HCT116 (cell line): ENCODE measurements at regions not wholly inside any gene's neighbourhood (a gene's known extent, or its start where the extent isn't known, plus 50 kb on each side); places are given as distances from the start of the nearest gene placed in this dataset.

Experiments
- ATAC-seq: fragments of 200-7000 bp; cut with Tn5 transposase; 2 replicates; pipeline ENCODE4 v1.9.1; 2020; ENCODE audit warnings: mild to moderate bottlenecking, moderate library complexity
- BruUV-seq: library from RNA; stranded (reverse); fragments of 400-500 nt; replicated peaks from 2 replicates; lab custom pipeline; 2021; lab: Mats Ljungman, UMichigan
- CTCF ChIA-PET: fragments of 300-600 bp; sonication (Branson Sonifier 250); formaldehyde crosslinking; loops from one replicate; lab custom pipeline; 2021; ENCODE audit warnings: antibody characterized with exemption; lab: Charles Lee
- POLR2A ChIA-PET: fragments of 300-600, 350-600 bp; sonication (Branson Sonifier 250); formaldehyde crosslinking; loops from one replicate; lab custom pipeline; 2021; ENCODE audit warnings: antibody characterized with exemption; lab: Charles Lee
- RAD21 ChIA-PET, 2 experiments: fragments of 300-600 bp; sonication (Branson Sonifier 250); formaldehyde crosslinking; loops; one replicate each; lab custom pipeline; 2023; ENCODE audit warnings: low total read pairs in 2 of 2; ENCODE audit not compliant: uncharacterized antibody in 2 of 2, unreplicated experiment in 2 of 2, low non-redundant PET in 1 of 2; lab: Charles Lee
- DNase-seq: peaks from one replicate; pipeline ENCODE4 v3.0.0-alpha.2; 2010; ENCODE audit warnings: low read depth, low spot score
- H2AFZ ChIP-seq: fragments of 200-600 bp; shearing (Covaris generic), sonication (generic); 2 replicates; pipeline ENCODE4 v1.6.1; 2017; ENCODE audit warnings: low read depth, mixed run types, mixed read lengths, antibody characterized with exemption, low read length; ENCODE audit not compliant: poor library complexity, severe bottlenecking
- H3K27ac ChIP-seq: 2 replicates; pipeline ENCODE4 v1.5.1; 2012; ENCODE audit warnings: low read depth, low read length
- H3K27me3 ChIP-seq: fragments of 200-600 bp; sonication (generic); 2 replicates; pipeline ENCODE4 v1.6.1; 2016; ENCODE audit warnings: mixed run types, low read length, mixed read lengths; ENCODE audit not compliant: insufficient read depth
- H3K36me3 ChIP-seq, 2 experiments: fragments of 200-500 bp in 1 of 2; fragments of 200-600 bp in 1 of 2; sonication (Bioruptor generic) in 1 of 2; sonication (generic) in 1 of 2; 2 replicates each; pipeline versions ENCODE4 v1.5.1 to v1.6.1; 2014 to 2016; ENCODE audit warnings: low read length in 2 of 2, inconsistent platforms in 1 of 2, mixed read lengths in 1 of 2, mixed run types in 1 of 2; ENCODE audit not compliant: insufficient read depth in 2 of 2, control insufficient read depth in 1 of 2
- H3K4me1 ChIP-seq, 2 experiments: fragments of 200-600 bp in 1 of 2; sonication (generic) in 1 of 2; 2 replicates each; pipeline versions ENCODE4 v1.5.1 to v1.6.1; 2012 to 2017; ENCODE audit warnings: low read length in 2 of 2, inconsistent platforms in 1 of 2, mild to moderate bottlenecking in 1 of 2, mixed read lengths in 1 of 2, mixed run types in 1 of 2, moderate library complexity in 1 of 2; ENCODE audit not compliant: insufficient read depth in 2 of 2, control insufficient read depth in 1 of 2
- H3K4me2 ChIP-seq: fragments of 200-600 bp; sonication (generic); 2 replicates; pipeline ENCODE4 v1.6.1; 2017; ENCODE audit warnings: mixed run types, low read length, mixed read lengths
- H3K4me3 ChIP-seq, 2 experiments: fragments of 200-600 bp in 1 of 2; sonication (generic) in 1 of 2; replicated peaks in 1 of 2; 2 replicates each; pipeline ENCODE4 v1.5.1; 2011 to 2016; ENCODE audit warnings: low read length in 2 of 2, control low read depth in 1 of 2, low read depth in 1 of 2, mild to moderate bottlenecking in 1 of 2, mixed read lengths in 1 of 2, mixed run types in 1 of 2
- H3K79me2 ChIP-seq: fragments of 200-600 bp; sonication (generic); 2 replicates; pipeline ENCODE4 v1.6.1; 2017; ENCODE audit warnings: mild to moderate bottlenecking, mixed run types, low read length, moderate library complexity, mixed read lengths; ENCODE audit not compliant: insufficient read depth
- H3K9ac ChIP-seq: fragments of 200-600 bp; sonication (generic); 2 replicates; pipeline ENCODE4 v1.6.1; 2016; ENCODE audit warnings: low read length, mixed read lengths
- H3K9me2 ChIP-seq: fragments of 200-600 bp; sonication (generic), shearing (Covaris generic); 2 replicates; pipeline ENCODE4 v1.6.1; 2017; ENCODE audit warnings: mixed run types, mild to moderate bottlenecking, moderate library complexity; ENCODE audit not compliant: insufficient read depth
- H3K9me3 ChIP-seq, 2 experiments: fragments of 200-500 bp in 1 of 2; fragments of 200-600 bp in 1 of 2; sonication (Bioruptor generic) in 1 of 2; sonication (generic) in 1 of 2; 2 replicates each; pipeline ENCODE4 v1.6.1; 2014 to 2017; ENCODE audit warnings: low read length in 2 of 2, mixed read lengths in 2 of 2, inconsistent platforms in 1 of 2, low read depth in 1 of 2, mild to moderate bottlenecking in 1 of 2, mixed run types in 1 of 2, moderate library complexity in 1 of 2; ENCODE audit not compliant: control insufficient read depth in 1 of 2, insufficient read depth in 1 of 2
- H4K20me1 ChIP-seq: fragments of 200-600 bp; sonication (generic), shearing (Covaris generic); 2 replicates; pipeline ENCODE4 v1.6.1; 2017; ENCODE audit warnings: mixed run types, mild to moderate bottlenecking, moderate library complexity; ENCODE audit not compliant: insufficient read depth
- CEBPB ChIP-seq: IDR thresholded peaks from 2 replicates; pipeline ENCODE4 v1.6.1; 2012; ENCODE audit warnings: low read depth
- CTCF ChIP-seq, 3 experiments: fragments of 200-600 bp in 1 of 3; sonication (generic) in 1 of 3; IDR thresholded peaks in 2 of 3; conservative IDR thresholded peaks in 1 of 3; 2 replicates each; pipeline ENCODE4 v1.5.1; 2012 to 2017; ENCODE audit warnings: low read depth in 2 of 3, low read length in 2 of 3, antibody characterized with exemption in 1 of 3, borderline replicate concordance in 1 of 3, control low read depth in 1 of 3, mild to moderate bottlenecking in 1 of 3, mixed read lengths in 1 of 3, mixed run types in 1 of 3, moderate library complexity in 1 of 3; ENCODE audit not compliant: insufficient read depth in 1 of 3
- ELF1 ChIP-seq: IDR thresholded peaks from 2 replicates; pipeline ENCODE4 v1.6.1; 2012; ENCODE audit warnings: low read depth, borderline replicate concordance
- EZH2phosphoT487 ChIP-seq: fragments of 200-600 bp; IDR thresholded peaks from 2 replicates; pipeline ENCODE4 v1.6.1; 2018; ENCODE audit warnings: antibody characterized with exemption, borderline replicate concordance
- MAX ChIP-seq: IDR thresholded peaks from 2 replicates; pipeline ENCODE4 v1.6.1; 2012
- POLR2AphosphoS5 ChIP-seq: IDR thresholded peaks from 2 replicates; pipeline ENCODE4 v1.6.1; 2011; ENCODE audit warnings: mild to moderate bottlenecking, low read depth, low read length, moderate library complexity
- SIN3A ChIP-seq: IDR thresholded peaks from 2 replicates; pipeline ENCODE4 v1.6.1; 2012; ENCODE audit warnings: low read depth
- SP1 ChIP-seq: IDR thresholded peaks from 2 replicates; pipeline ENCODE4 v1.6.1; 2012; ENCODE audit warnings: low read depth
- ZBTB33 ChIP-seq: IDR thresholded peaks from 2 replicates; pipeline ENCODE4 v1.6.1; 2011; ENCODE audit warnings: mild to moderate bottlenecking, low read length, moderate library complexity; ENCODE audit not compliant: insufficient replicate concordance; ENCODE audit errors: extremely low read depth
- ZFX ChIP-seq: fragments of 450-650 bp; IDR thresholded peaks from 2 replicates; pipeline ENCODE4 v1.6.1; 2017
- ZNF274 ChIP-seq: fragments of 200-500 bp; sonication (Bioruptor generic); IDR thresholded peaks from 2 replicates; pipeline ENCODE4 v1.6.1; 2014; ENCODE audit warnings: mild to moderate bottlenecking, low read depth, low read length, inconsistent platforms
- intact Hi-C: fragments of 100-400 bp; cut with micrococcal nuclease; formaldehyde crosslinking; loops from 2 replicates; pipeline ENCODE4 v1.10.0; 2022

GRCh38 chr9:90961375-90961774 lies 159.8 kb downstream of the SYK start:
- no peak for ATAC-seq

More at GRCh38 chr9:90961375-90961774, 159.8 kb downstream of the SYK start:
- Histone ChIP-seq H3K4me3 (no peak overlapping the region), H3K9me3 (no peaks in the 10 kb centered on the region), H3K4me1 (peaks cover 0 to 13% of the 10 kb centered on the region in 2 experiments; a peak in 3 of 4 replicates), H3K36me3 (no peaks in the 10 kb centered on the region), H3K9me2 (no peaks in the 10 kb centered on the region), H3K27me3 (no peaks in the 10 kb centered on the region), H2AFZ (no peak overlapping the region), H4K20me1 (no peaks in the 10 kb centered on the region), H3K4me2 (no peak overlapping the region), H3K9ac (no peak overlapping the region), H3K27ac (no peak overlapping the region), H3K79me2 (no peaks in the 10 kb centered on the region)
- TF ChIP-seq ZBTB33 (no peak), ELF1 (no peak), POLR2AphosphoS5 (no peak), EZH2phosphoT487 (no peak), ZFX (no peak), ZNF274 (no peak), SIN3A (no peak), CEBPB (no peak), MAX (no peak), CTCF (IDR thresholded peaks at IDR 0.05 in 2 of 3, conservative IDR thresholded peaks at IDR 0.05 in 1 of 3; ENCODE audit: borderline replicate concordance in 1 of 3, insufficient read depth in 1 of 3, low read depth in 2 of 3, low read length in 2 of 3) (no peak), SP1 (no peak)
- ChIA-PET CTCF (no interaction called here), POLR2A (no interaction called here), RAD21 (no interaction called here)
- DNase-seq = no peak
- intact Hi-C loops = no loop called here
- no TSS peak for BruUV-seq
